ENCODE measurements at regions not wholly inside any gene's neighbourhood (a gene's known extent, or its start where the extent isn't known, plus 50 kb on each side); places are given as distances from the start of the nearest gene placed in this dataset.

GRCh38 chr21:38965910-38966504 lies 160.3 kb downstream of the ETS2 start:
- Mint-ChIP-seq H3K4me3 (no peak overlapping the region), H3K9me3 (no peaks in the 10 kb centered on the region), H3K4me1 (ENCODE audit: low read depth) (peaks cover 12% of the 10 kb centered on the region), H3K27ac (no peak overlapping the region), H3K36me3 (ENCODE audit: low read depth) (no peaks in the 10 kb centered on the region), H3K27me3 (peaks cover 8% of the 10 kb centered on the region)
- intact Hi-C loops (cut with micrococcal nuclease), result no loop called here

DNA sequence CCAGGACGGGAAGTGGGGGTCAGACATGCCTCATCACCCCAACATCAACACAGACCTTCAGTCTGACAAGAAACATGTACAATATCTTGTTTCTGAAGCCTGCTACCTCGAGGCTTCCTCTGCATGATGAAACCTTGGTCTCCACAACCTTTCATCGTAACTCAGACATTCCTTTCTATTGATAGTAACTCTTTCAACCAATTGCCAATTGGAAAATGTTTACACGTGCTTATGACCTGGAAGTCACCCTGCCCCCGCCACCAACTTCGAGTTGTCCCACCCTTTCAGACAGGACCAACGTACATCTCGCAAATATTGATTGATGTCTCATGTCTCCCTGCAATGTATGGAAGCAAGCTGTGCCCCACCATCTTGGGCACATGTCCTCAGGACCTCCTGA lies 159.5 kb downstream of the ETS2 start:
- intact Hi-C loops (cut with micrococcal nuclease), result no loop called here
- H3K36me3 Mint-ChIP-seq (ENCODE audit: low read depth), result no peaks in the 10 kb centered on the region

DNA sequence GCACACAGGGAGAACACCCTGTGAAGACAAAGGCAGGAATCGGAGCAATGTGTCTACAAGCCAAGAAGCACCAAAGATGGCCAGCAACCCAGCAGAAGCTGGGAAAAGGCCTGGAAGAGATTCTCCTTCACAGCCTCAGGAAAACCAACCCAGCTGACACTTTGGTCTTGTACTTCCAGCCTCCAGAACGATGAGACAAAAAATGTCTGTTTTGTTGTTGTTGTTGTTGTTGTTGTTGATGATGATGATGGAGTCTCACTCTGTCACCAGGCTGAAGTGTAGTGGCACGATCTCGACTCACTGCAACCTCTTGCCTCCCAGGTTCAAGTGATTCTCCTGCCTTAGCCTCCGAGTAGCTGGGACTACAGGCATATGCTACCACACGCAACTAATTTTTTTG lies 157.3 kb downstream of the ETS2 start:
- Mint-ChIP-seq H3K36me3 (ENCODE audit: low read depth) (no peaks in the 10 kb centered on the region), H3K4me3 (no peak overlapping the region), H3K9me3 (no peaks in the 10 kb centered on the region), H3K27ac (no peak overlapping the region), H3K27me3 (peaks cover 11% of the 10 kb centered on the region), H3K4me1 (ENCODE audit: low read depth) (peaks cover 40% of the 10 kb centered on the region)
- intact Hi-C loops (cut with micrococcal nuclease), result no loop called here

More for the DNA sequence above, 159.5 kb downstream of the ETS2 start:
- Mint-ChIP-seq H3K4me1 (ENCODE audit: low read depth) (peaks cover 18% of the 10 kb centered on the region), H3K4me3 (no peak overlapping the region), H3K9me3 (no peaks in the 10 kb centered on the region), H3K27ac (no peak overlapping the region), H3K27me3 (peaks cover 7% of the 10 kb centered on the region)

DNA sequence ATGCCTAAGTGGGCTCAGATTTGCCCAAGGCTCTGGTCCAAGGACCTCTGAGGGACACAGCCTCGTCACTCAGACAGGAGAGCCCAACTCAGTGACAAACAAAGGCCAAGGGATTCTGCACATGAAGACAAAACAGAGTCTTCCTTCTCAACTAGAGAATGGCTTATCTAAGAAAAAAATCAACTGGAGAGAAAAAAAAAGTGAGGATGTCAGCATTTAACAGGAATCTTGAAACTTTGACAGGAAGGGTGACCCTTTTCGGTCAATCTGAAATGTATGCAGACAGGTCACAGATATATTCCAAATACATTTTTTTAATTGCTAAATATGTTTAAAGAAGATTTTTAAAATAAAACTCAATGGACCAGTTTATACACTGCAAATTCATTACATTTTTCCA lies 154.5 kb downstream of the ETS2 start:
- Mint-ChIP-seq H3K4me3 (no peak overlapping the region), H3K27ac (no peak overlapping the region), H3K4me1 (ENCODE audit: low read depth) (peaks cover 55% of the 10 kb centered on the region), H3K36me3 (ENCODE audit: low read depth) (no peaks in the 10 kb centered on the region), H3K27me3 (peaks cover 16% of the 10 kb centered on the region), H3K9me3 (no peaks in the 10 kb centered on the region)
- intact Hi-C loops (cut with micrococcal nuclease), result no loop called here

DNA sequence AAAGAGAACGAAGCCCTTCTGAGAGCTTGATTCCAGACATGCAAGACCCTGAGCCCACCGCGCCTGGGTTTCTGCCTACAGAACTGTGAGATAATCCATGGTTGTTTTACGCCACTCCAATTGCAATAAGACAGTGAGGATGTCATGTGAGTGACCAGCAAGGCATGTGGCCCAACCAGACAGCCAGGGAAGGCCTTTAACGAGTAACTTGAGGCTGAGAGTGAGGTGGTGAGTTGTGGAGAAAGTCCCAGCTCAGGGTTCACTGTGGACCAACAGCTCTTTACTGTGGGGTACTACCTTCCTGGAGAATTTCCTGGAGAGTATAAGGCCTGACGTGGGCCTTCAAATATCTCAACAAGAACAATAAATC lies 153.9 kb downstream of the ETS2 start:
- Mint-ChIP-seq H3K36me3 (ENCODE audit: low read depth) (no peaks in the 10 kb centered on the region), H3K4me1 (ENCODE audit: low read depth) (peaks cover 55% of the 10 kb centered on the region), H3K4me3 (no peak overlapping the region), H3K9me3 (no peaks in the 10 kb centered on the region), H3K27ac (peak overlapping the region; percentile 51), H3K27me3 (peaks cover 16% of the 10 kb centered on the region)
- intact Hi-C loops (cut with micrococcal nuclease), result no loop called here

DNA sequence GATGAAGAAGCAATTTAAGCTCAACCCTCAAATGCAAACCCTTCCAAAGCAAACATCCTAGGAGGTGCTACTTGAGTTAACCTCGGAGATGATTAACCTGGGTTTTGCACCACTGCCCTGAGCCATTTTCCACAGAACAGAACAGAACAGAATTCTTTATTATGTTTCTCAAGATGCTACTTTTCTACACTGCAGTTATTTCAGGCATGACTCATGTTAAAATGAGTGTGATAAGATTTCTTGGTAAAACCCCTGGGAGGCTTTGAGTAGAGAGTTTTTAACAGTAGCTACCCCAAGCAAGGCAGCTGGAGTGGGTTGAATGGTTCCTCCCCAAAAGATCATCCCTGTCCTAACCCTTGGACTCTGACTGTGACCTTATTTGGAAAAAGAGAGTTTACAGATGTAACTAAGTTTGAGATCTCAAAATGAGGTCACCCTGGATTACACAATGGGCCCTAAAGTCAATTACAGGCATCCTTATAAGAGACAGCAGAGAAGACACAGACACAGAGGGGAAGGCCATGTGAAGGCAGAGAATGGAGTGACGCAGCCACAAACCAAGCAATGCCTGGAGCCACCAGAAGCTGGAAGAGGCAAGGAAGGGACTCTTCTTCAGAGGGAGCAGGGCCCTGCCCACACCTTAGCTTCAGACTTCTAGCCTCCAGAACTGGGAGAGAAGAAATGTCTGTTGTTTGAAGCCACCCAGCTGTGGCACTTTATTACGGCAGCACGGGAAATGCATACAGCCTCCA lies 153.4 kb downstream of the ETS2 start:
- Mint-ChIP-seq H3K27ac (peak overlapping the region; percentile 51), H3K36me3 (ENCODE audit: low read depth) (no peaks in the 10 kb centered on the region), H3K27me3 (peaks cover 16% of the 10 kb centered on the region), H3K4me1 (ENCODE audit: low read depth) (peaks cover 55% of the 10 kb centered on the region), H3K9me3 (no peaks in the 10 kb centered on the region), H3K4me3 (no peak overlapping the region)
- intact Hi-C loops (cut with micrococcal nuclease), result no loop called here

GRCh38 chr21:38958323-38958705 lies 152.6 kb downstream of the ETS2 start:
- Mint-ChIP-seq H3K27me3 (peaks cover 20% of the 10 kb centered on the region), H3K4me1 (ENCODE audit: low read depth) (peaks cover 55% of the 10 kb centered on the region), H3K9me3 (no peaks in the 10 kb centered on the region), H3K27ac (no peak overlapping the region), H3K36me3 (ENCODE audit: low read depth) (no peaks in the 10 kb centered on the region), H3K4me3 (no peak overlapping the region)
- intact Hi-C loops (cut with micrococcal nuclease), result no loop called here

DNA sequence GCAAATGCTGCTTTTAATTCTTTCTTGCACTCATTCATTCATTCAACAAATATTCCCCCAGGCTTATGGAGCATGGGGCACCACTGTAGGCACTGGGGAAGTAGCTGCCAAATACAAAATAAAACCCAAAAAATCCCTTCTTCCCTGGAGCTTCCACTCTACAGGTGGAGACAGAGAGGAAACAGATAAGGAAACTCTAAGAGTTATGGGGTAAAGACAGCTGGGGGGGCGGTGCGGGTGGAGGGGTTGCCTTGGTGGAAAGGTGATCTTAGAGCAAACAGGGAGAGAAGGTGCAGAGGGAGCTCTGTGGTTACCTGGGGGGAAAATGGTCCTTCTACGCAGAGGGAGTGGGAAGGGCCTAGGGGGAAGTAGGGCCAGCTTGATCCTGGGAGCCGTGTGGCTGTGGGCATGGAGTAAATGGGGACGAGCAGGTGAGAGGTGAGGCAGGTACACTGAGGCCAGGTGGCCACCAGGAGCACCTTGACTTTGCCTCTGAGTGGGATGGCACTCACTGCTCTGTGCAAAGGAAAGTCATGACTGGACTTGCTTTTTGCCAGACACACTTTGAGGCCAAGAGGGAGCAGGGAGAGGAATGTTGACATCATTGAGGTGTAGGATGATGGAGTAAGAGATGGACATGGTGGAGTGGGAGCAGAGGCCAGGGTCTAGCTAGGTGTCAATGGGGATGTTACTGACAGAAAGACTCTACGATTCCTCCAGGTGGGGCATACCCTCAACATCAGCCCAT lies 152.0 kb downstream of the ETS2 start:
- intact Hi-C loops (cut with micrococcal nuclease), result no loop called here
- H3K4me3 Mint-ChIP-seq, result no peak overlapping the region
- H3K9me3 Mint-ChIP-seq, result no peaks in the 10 kb centered on the region
- H3K27me3 Mint-ChIP-seq, result peaks cover 25% of the 10 kb centered on the region
- H3K36me3 Mint-ChIP-seq (ENCODE audit: low read depth), result no peaks in the 10 kb centered on the region
- peak overlapping the region; percentile 49 for H3K27ac Mint-ChIP-seq
- H3K4me1 Mint-ChIP-seq (ENCODE audit: low read depth), result peaks cover 55% of the 10 kb centered on the region

DNA sequence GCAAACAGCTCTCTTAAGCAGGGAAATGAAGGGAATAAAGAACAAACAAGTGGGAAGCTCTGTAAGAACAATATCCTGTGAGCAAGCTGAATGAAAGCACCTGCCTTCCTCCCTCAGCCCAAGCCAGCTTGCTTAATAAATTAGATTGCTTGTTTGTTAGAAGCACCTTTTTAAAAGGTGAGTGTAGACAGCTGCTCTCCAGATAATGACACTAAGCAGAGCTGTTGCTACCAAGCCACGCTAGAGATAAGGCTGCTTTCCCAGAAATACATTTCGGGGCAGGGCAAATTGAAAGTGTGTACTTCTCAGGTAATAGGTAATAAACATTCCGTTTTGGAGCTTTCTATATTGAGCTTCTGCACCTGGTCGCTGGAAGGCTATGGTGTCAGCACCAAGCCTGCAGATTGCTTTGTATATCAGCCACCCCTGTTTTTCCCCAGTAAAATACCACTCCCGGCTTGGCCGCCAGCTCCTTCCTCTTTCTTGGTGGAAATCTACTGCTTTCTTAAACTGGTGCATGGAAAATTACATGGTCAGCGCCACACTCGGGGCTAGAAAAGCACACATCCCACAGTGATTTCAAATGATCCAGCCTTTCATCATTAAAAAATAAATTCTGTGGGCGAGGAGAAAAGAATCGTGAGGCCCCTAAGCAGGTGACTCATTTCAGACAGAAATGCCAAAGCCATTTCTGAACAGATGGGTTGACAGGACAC lies 151.3 kb downstream of the ETS2 start:
- intact Hi-C loops (cut with micrococcal nuclease), result no loop called here
- Mint-ChIP-seq H3K4me3 (no peak overlapping the region), H3K27ac (peak overlapping the region; percentile 49), H3K4me1 (ENCODE audit: low read depth) (peaks cover 48% of the 10 kb centered on the region), H3K36me3 (ENCODE audit: low read depth) (no peaks in the 10 kb centered on the region), H3K9me3 (no peaks in the 10 kb centered on the region), H3K27me3 (peaks cover 24% of the 10 kb centered on the region)

GRCh38 chr21:38956521-38956855 lies 150.8 kb downstream of the ETS2 start:
- no peak overlapping the region for H3K27ac Mint-ChIP-seq
- peaks cover 22% of the 10 kb centered on the region for H3K27me3 Mint-ChIP-seq
- intact Hi-C loops (cut with micrococcal nuclease), result no loop called here
- no peaks in the 10 kb centered on the region for H3K9me3 Mint-ChIP-seq
- H3K4me1 Mint-ChIP-seq (ENCODE audit: low read depth), result peaks cover 43% of the 10 kb centered on the region
- no peaks in the 10 kb centered on the region for H3K36me3 Mint-ChIP-seq (ENCODE audit: low read depth)
- H3K4me3 Mint-ChIP-seq, result no peak overlapping the region

DNA sequence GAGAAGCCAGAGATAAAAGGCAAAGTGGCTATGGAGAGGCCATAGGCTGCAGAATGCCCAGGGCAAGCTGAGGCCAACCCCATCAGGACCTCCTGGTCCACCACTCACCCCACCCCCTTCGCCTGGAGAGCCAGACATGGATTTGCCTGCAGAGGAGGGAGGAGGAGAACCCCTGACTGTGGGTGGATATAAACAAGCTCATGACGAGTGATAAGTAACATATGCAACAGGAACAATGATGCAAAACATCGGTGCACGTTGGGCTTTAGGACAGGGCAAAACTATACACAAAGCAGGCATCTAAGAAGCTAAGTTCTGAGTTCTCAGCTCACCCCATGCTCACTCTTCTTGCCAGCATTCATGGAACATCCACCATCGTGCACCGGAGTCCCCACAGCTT lies 150.3 kb downstream of the ETS2 start:
- Mint-ChIP-seq H3K4me3 (no peak overlapping the region), H3K4me1 (ENCODE audit: low read depth) (peaks cover 43% of the 10 kb centered on the region), H3K36me3 (ENCODE audit: low read depth) (no peaks in the 10 kb centered on the region), H3K27me3 (peaks cover 22% of the 10 kb centered on the region), H3K27ac (no peak overlapping the region), H3K9me3 (no peaks in the 10 kb centered on the region)
- intact Hi-C loops (cut with micrococcal nuclease), result no loop called here

DNA sequence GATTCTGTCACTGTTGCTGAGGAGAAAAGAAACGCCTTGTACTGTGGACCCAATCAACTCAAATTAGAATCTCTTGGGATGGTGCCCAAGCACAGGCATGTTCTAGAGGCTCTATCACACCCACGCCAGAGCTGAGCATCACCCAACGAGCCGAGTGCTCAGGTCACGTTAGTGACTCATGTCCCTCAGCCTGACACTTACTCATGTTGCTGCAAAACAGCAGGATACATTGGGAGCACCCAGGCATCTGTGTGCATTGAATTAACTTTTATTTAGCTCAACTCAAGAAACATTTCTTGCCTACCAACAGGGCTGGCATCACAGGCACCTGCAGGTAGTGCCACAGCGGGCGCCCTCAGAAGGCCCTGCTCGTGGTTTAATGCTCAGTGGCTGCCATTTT lies 149.8 kb downstream of the ETS2 start:
- H3K9me3 Mint-ChIP-seq, result peaks cover 2% of the 10 kb centered on the region
- peaks cover 40% of the 10 kb centered on the region for H3K4me1 Mint-ChIP-seq (ENCODE audit: low read depth)
- intact Hi-C loops (cut with micrococcal nuclease), result no loop called here
- H3K4me3 Mint-ChIP-seq, result no peak overlapping the region
- H3K27ac Mint-ChIP-seq, result no peak overlapping the region
- peaks cover 22% of the 10 kb centered on the region for H3K27me3 Mint-ChIP-seq
- H3K36me3 Mint-ChIP-seq (ENCODE audit: low read depth), result peaks cover under 1% of the 10 kb centered on the region

GRCh38 chr21:38954588-38955004 lies 148.9 kb downstream of the ETS2 start:
- Mint-ChIP-seq H3K4me3 (no peak overlapping the region), H3K27me3 (peaks cover 22% of the 10 kb centered on the region), H3K4me1 (ENCODE audit: low read depth) (peaks cover 31% of the 10 kb centered on the region), H3K27ac (no peak overlapping the region), H3K36me3 (ENCODE audit: low read depth) (peaks cover 6% of the 10 kb centered on the region), H3K9me3 (peaks cover 10% of the 10 kb centered on the region)
- intact Hi-C loops (cut with micrococcal nuclease), result no loop called here

GRCh38 chr21:38953516-38953915 lies 147.8 kb downstream of the ETS2 start:
- H3K4me3 Mint-ChIP-seq, result no peak overlapping the region
- H3K9me3 Mint-ChIP-seq, result peaks cover 10% of the 10 kb centered on the region
- H3K36me3 Mint-ChIP-seq (ENCODE audit: low read depth), result peaks cover 6% of the 10 kb centered on the region
- H3K27ac Mint-ChIP-seq, result no peak overlapping the region
- H3K27me3 Mint-ChIP-seq, result peaks cover 18% of the 10 kb centered on the region
- intact Hi-C loops (cut with micrococcal nuclease), result no loop called here
- H3K4me1 Mint-ChIP-seq (ENCODE audit: low read depth), result peaks cover 20% of the 10 kb centered on the region
